Activated CD4-positive, alpha-beta T cell treated with anti-CD3 and anti-CD28 coated beads, Interleukin-2, amount 50 U/mL, for 1 hour (primary cell): ENCODE measurements at regions not wholly inside any gene's neighbourhood (a gene's known extent, or its start where the extent isn't known, plus 50 kb on each side); places are given as distances from the start of the nearest gene placed in this dataset.
A peak's percentile ranks its signal among the peaks of the same experiment; 100 is the strongest.
"Not testable (repeated sequence)": the region's sequence is repeated elsewhere in the genome, so short reads cannot be mapped to it uniquely, and the experiment has no call there.

ENCODE experiments used
- DNase-seq: peaks from one replicate; pipeline ENCODE4 v3.0.0-alpha.2; 2020

- not testable (repeated sequence) for DNase-seq
Observed at GRCh38 chr3:27551413-27551812, 67.2 kb upstream of the SLC4A7 start.

- DNase-seq: no peak
Observed at GRCh38 chr3:27545061-27545460, 60.9 kb upstream of the SLC4A7 start.

GRCh38 chr3:27544372-27544865 lies 60.2 kb upstream of the SLC4A7 start:
- no peak for DNase-seq

- DNase-seq: no peak
Observed at GRCh38 chr3:27542476-27542875, 58.3 kb upstream of the SLC4A7 start.

GRCh38 chr3:27540231-27540630 lies 56.0 kb upstream of the SLC4A7 start:
- DNase-seq: no peak

GRCh38 chr3:27536491-27536890 lies 52.3 kb upstream of the SLC4A7 start:
- DNase-seq: no peak

- DNase-seq: no peak
Observed at GRCh38 chr3:27535809-27536392, 51.7 kb upstream of the SLC4A7 start.

- DNase-seq: peak; percentile 7
Observed at GRCh38 chr3:27533718-27534573, 49.8 kb upstream of the SLC4A7 start.
